AG08396 (cell line): ENCODE measurements at regions not wholly inside any gene's neighbourhood (a gene's known extent, or its start where the extent isn't known, plus 50 kb on each side); places are given as distances from the start of the nearest gene placed in this dataset.

Experiments used
- DNase-seq: peaks from one replicate; pipeline ENCODE4 v3.0.0; 2012; ENCODE audit warnings: low spot score, mixed read lengths

- DNase-seq = no peak
These were observed 143.4 kb downstream of the DHX35 start for GRCh38 chr20:39105551-39105950.

- no peak for DNase-seq
These were observed 141.6 kb downstream of the DHX35 start for GRCh38 chr20:39103732-39104131.

- no peak for DNase-seq
These were observed 141.2 kb downstream of the DHX35 start for GRCh38 chr20:39103305-39103704.

- DNase-seq = no peak
These were observed 139.8 kb downstream of the DHX35 start for GRCh38 chr20:39101895-39102294.

- DNase-seq = no peak
These were observed 138.5 kb downstream of the DHX35 start for GRCh38 chr20:39100691-39101090.

- DNase-seq = no peak
These were observed 135.7 kb downstream of the DHX35 start for GRCh38 chr20:39097889-39098288.

- DNase-seq = no peak
These were observed 133.7 kb downstream of the DHX35 start for GRCh38 chr20:39095870-39096269.

GRCh38 chr20:39094391-39094790, 132.2 kb downstream of the DHX35 start:
- DNase-seq = no peak

GRCh38 chr20:39092733-39093410, 130.7 kb downstream of the DHX35 start:
- no peak for DNase-seq

- DNase-seq = no peak
These were observed 128.8 kb downstream of the DHX35 start for GRCh38 chr20:39090906-39091305.

- DNase-seq = no peak
These were observed 127.7 kb downstream of the DHX35 start for GRCh38 chr20:39089797-39090196.
